Upper lobe of left lung (tissue), 6 donors: ENCODE measurements at regions not wholly inside any gene's neighbourhood (a gene's known extent, or its start where the extent isn't known, plus 50 kb on each side); places are given as distances from the start of the nearest gene placed in this dataset.
"Not testable (repeated sequence)": the region's sequence is repeated elsewhere in the genome, so short reads cannot be mapped to it uniquely, and the experiment has no call there.

Source experiments
- ATAC-seq, 2 donors: fragments of 200-7000 bp; cut with Tn5 transposase; one replicate each; pipeline ENCODE4 v1.9.1; 2022; ENCODE audit warnings: mild to moderate bottlenecking in 2 of 2, moderate library complexity in 2 of 2; ENCODE audit not compliant: low FRiP score in 2 of 2
- DNase-seq, 2 donors: peaks; one replicate each; pipeline ENCODE4 v3.0.0-alpha.2; 2019 to 2020
- H3K27ac ChIP-seq, 4 donors: fragments of 200-600 bp; sonication (generic); one replicate each; pipeline ENCODE4 v1.5.1; 2016 to 2019
- H3K27me3 ChIP-seq, 4 donors: fragments of 200-600 bp; sonication (generic); one replicate each; pipeline ENCODE4 v1.5.1; 2017 to 2019
- H3K36me3 ChIP-seq, 4 donors: fragments of 200-600 bp; sonication (generic); one replicate each; pipeline ENCODE4 v1.5.1; 2016 to 2019
- H3K4me1 ChIP-seq, 4 donors: fragments of 200-600 bp; sonication (generic); one replicate each; pipeline ENCODE4 v1.5.1; 2018 to 2019
- H3K4me3 ChIP-seq, 4 donors: fragments of 200-600 bp; sonication (generic); one replicate each; pipeline ENCODE4 v1.5.1; 2017 to 2019; ENCODE audit warnings: mild to moderate bottlenecking in 2 of 4, moderate library complexity in 1 of 4
- H3K9me3 ChIP-seq, 4 donors: fragments of 200-600 bp; sonication (generic); one replicate each; pipeline ENCODE4 v1.5.1; 2018 to 2019
- CTCF ChIP-seq, 6 experiments: fragments of 450-650 bp in 4 of 6; fragments of 200-600 bp in 2 of 6; sonication (generic) in 2 of 6; IDR thresholded peaks; one replicate each; pipeline ENCODE4 v1.5.1; 2016 to 2019; ENCODE audit warnings: antibody characterized with exemption in 6 of 6
- EP300 ChIP-seq, 4 donors: sonication (generic); formaldehyde crosslinking; IDR thresholded peaks; one replicate each; pipeline ENCODE4 v1.5.1; 2017; ENCODE audit warnings: antibody characterized with exemption in 4 of 4, control low read depth in 2 of 4
- POLR2A ChIP-seq, 4 donors: fragments of 450-650 bp; IDR thresholded peaks; one replicate each; pipeline ENCODE4 v1.5.1; 2016 to 2017; ENCODE audit warnings: antibody characterized with exemption in 4 of 4, mild to moderate bottlenecking in 2 of 4
- POLR2AphosphoS5 ChIP-seq, 2 donors: sonication (generic); formaldehyde crosslinking; IDR thresholded peaks; one replicate each; pipeline ENCODE4 v1.5.1; 2017; ENCODE audit warnings: antibody characterized with exemption in 2 of 2
- WGBS, 2 donors: methylation state at CpG; one replicate each; pipeline ENCODE4 v1.1.5; 2017 to 2018; 5-methylcytosine and 5-hydroxymethylcytosine counted together
- donor health status: DM: no; HTN: no; CAD: no; lungs with moderate emphysema.
- donor health status: DM: no; HTN: yes; CAD: no; lungs with severe emphysema.

- ATAC-seq (no peak), DNase-seq (no peak)
- Histone ChIP-seq H3K36me3 (no peaks in the 10 kb centered on the region), H3K27me3 (no peaks in the 10 kb centered on the region), H3K4me1 (no peaks in the 10 kb centered on the region), H3K27ac (no peak overlapping the region), H3K4me3 (no peak overlapping the region), H3K9me3 (no peaks in the 10 kb centered on the region)
- WGBS, 2 donors = 82 to 88% methylated on average over 2 of the region's 2 CpGs
- no peak for TF ChIP-seq POLR2A (IDR thresholded peaks at IDR 0.05)
- TF ChIP-seq EP300 (IDR thresholded peaks at IDR 0.05) = no peak
- no peak for TF ChIP-seq POLR2AphosphoS5 (IDR thresholded peaks at IDR 0.05)
- TF ChIP-seq CTCF (IDR thresholded peaks at IDR 0.05) = no peak
Observed at GRCh38 chr4:66741081-66741480, 804.2 kb downstream of the CENPC start.

DNA sequence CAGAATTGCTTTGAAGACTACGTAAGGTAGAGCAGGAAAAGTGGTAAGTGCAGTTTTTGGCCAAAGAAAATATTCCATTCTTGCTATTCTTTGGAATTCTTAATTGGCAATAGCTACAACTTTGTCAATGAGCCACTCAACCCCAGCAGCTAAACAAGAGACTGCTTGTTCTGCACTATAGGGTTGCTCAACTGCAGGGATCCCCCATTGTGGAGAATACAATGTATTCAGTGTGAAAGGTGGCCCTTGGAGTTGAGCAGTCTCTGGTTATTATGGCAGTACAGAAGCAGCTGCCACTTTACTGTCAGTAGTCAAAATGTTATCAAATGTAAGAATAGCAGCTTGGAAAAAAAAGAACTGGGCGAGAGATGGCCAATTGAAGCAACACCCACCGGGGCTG is 808.7 kb downstream of the CENPC start:
- Histone ChIP-seq H3K36me3 (no peaks in the 10 kb centered on the region), H3K4me1 (no peaks in the 10 kb centered on the region), H3K27ac (no peak overlapping the region), H3K4me3 (no peak overlapping the region), H3K27me3 (no peaks in the 10 kb centered on the region), H3K9me3 (no peaks in the 10 kb centered on the region)
- WGBS, 2 donors = 70 to 84% methylated on average over 3 of the region's 3 CpGs
- ATAC-seq = no peak
- DNase-seq = no peak
- TF ChIP-seq POLR2A (IDR thresholded peaks at IDR 0.05) (no peak), EP300 (IDR thresholded peaks at IDR 0.05) (no peak), CTCF (IDR thresholded peaks at IDR 0.05) (no peak), POLR2AphosphoS5 (IDR thresholded peaks at IDR 0.05) (no peak)

DNA sequence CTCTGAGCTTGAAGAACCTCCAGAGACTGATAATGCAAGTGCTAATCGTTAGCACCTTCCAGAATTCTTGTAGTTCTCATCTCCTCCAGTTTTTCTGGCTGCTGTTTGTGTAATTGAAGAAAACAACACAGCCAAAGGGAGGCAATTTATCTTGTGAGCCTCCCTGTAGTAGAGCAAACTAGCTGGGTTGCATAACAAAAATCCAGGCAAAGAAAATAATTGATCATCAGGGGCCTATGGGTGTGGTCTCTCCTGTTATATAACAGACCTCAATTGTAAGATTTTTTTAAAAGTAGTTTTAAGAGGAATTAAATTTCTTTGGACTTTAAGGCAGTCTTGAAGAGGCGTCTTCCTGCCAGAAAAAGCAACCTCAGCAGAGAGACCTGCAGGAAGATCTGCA is 817.0 kb downstream of the CENPC start:
- Histone ChIP-seq H3K4me3 (no peak overlapping the region), H3K36me3 (no peaks in the 10 kb centered on the region), H3K27ac (no peak overlapping the region), H3K9me3 (no peaks in the 10 kb centered on the region), H3K4me1 (no peaks in the 10 kb centered on the region), H3K27me3 (no peaks in the 10 kb centered on the region)
- 52 to 56% methylated on average over 2 of the region's 2 CpGs for WGBS, 2 donors
- no peak for TF ChIP-seq EP300 (IDR thresholded peaks at IDR 0.05)
- no peak for TF ChIP-seq POLR2A (IDR thresholded peaks at IDR 0.05)
- no peak for TF ChIP-seq POLR2AphosphoS5 (IDR thresholded peaks at IDR 0.05)
- TF ChIP-seq CTCF (IDR thresholded peaks at IDR 0.05) = no peak
- ATAC-seq (peak in 1 of 2 donors; percentile 29), DNase-seq (no peak)

- not testable (repeated sequence) for ATAC-seq, H3K27ac ChIP-seq, H3K4me3 ChIP-seq, H3K4me1 ChIP-seq, H3K27me3 ChIP-seq, H3K9me3 ChIP-seq, H3K36me3 ChIP-seq
- WGBS, 2 donors = 93 to 94% methylated on average over 4 to 21 of the region's 30 CpGs
- DNase-seq = peak in 1 of 2 donors; percentile 76
Observed at GRCh38 chr4:66712301-66712921, 832.9 kb downstream of the CENPC start.

- WGBS, 2 donors = 86 to 89% methylated on average over 2 of the region's 2 CpGs
- TF ChIP-seq POLR2AphosphoS5 (IDR thresholded peaks at IDR 0.05) (no peak), EP300 (IDR thresholded peaks at IDR 0.05) (no peak), POLR2A (IDR thresholded peaks at IDR 0.05) (no peak), CTCF (IDR thresholded peaks at IDR 0.05) (no peak)
- no peaks in the 10 kb centered on the region for H3K9me3 ChIP-seq
- no peak overlapping the region for H3K4me3 ChIP-seq
- ATAC-seq (no peak), DNase-seq (no peak)
- no peaks in the 10 kb centered on the region for H3K36me3 ChIP-seq
- no peaks in the 10 kb centered on the region for H3K4me1 ChIP-seq
- no peaks in the 10 kb centered on the region for H3K27me3 ChIP-seq
- H3K27ac ChIP-seq = no peak overlapping the region
Observed at GRCh38 chr4:66704243-66704642, 841.1 kb downstream of the CENPC start.
